Keratinocyte (primary cell): ENCODE measurements at regions not wholly inside any gene's neighbourhood (a gene's known extent, or its start where the extent isn't known, plus 50 kb on each side); places are given as distances from the start of the nearest gene placed in this dataset.

Source experiments
- DNase-seq: peaks from one replicate; pipeline ENCODE4 v3.0.0-alpha.2; 2011; ENCODE audit warnings: low read depth, missing footprints, low spot score
- FAIRE-seq: peaks from 2 replicates; lab custom pipeline; 2011; peaks lifted over from hg19 to GRCh38; lab: Jason Lieb, UNC
- H2AFZ ChIP-seq: 2 replicates; pipeline ENCODE4 v1.6.0; 2012; ENCODE audit warnings: low read length, control low read depth, inconsistent platforms; ENCODE audit not compliant: control insufficient read depth
- H3K27ac ChIP-seq: 2 replicates; pipeline ENCODE4 v1.5.1; 2011; ENCODE audit warnings: low read length; ENCODE audit not compliant: control insufficient read depth, insufficient read depth
- H3K27me3 ChIP-seq: 3 replicates; pipeline ENCODE4 v1.6.0; 2011; ENCODE audit warnings: low read length; ENCODE audit not compliant: control insufficient read depth, insufficient read depth; ENCODE audit errors: extremely low read depth
- H3K36me3 ChIP-seq, 2 experiments: 2 replicates in 1 of 2; 3 replicates in 1 of 2; pipeline ENCODE4 v1.5.1; 2011; ENCODE audit warnings: low read length in 2 of 2, mild to moderate bottlenecking in 1 of 2; ENCODE audit not compliant: control insufficient read depth in 2 of 2, insufficient read depth in 2 of 2; ENCODE audit errors: extremely low read depth in 1 of 2
- H3K4me1 ChIP-seq: 3 replicates; pipeline ENCODE4 v1.5.1; 2011; ENCODE audit warnings: low read length; ENCODE audit not compliant: control insufficient read depth, insufficient read depth; ENCODE audit errors: extremely low read depth
- H3K4me2 ChIP-seq: 3 replicates; pipeline ENCODE4 v1.6.0; 2011; ENCODE audit warnings: low read depth, low read length; ENCODE audit not compliant: control insufficient read depth, insufficient read depth; ENCODE audit errors: extremely low read depth
- H3K4me3 ChIP-seq, 3 experiments: fragments of 200-600 bp in 1 of 3; sonication (generic) in 1 of 3; 2 replicates in 2 of 3; 3 replicates in 1 of 3; pipeline ENCODE4 v1.5.1; 2011 to 2016; ENCODE audit warnings: low read length in 3 of 3, mild to moderate bottlenecking in 3 of 3, control low read depth in 2 of 3, inconsistent platforms in 1 of 3, low read depth in 1 of 3, mixed read lengths in 1 of 3, mixed run types in 1 of 3, moderate library complexity in 1 of 3; ENCODE audit not compliant: control insufficient read depth in 2 of 3, insufficient read depth in 2 of 3; ENCODE audit errors: extremely low read depth in 1 of 3
- H3K79me2 ChIP-seq: 2 replicates; pipeline ENCODE4 v1.6.0; 2012; ENCODE audit warnings: low read length; ENCODE audit not compliant: control insufficient read depth, insufficient read depth
- H3K9ac ChIP-seq: 3 replicates; pipeline ENCODE4 v1.6.0; 2011; ENCODE audit warnings: low read length; ENCODE audit not compliant: control insufficient read depth, insufficient read depth; ENCODE audit errors: extremely low read depth
- H3K9me1 ChIP-seq: 3 replicates; pipeline ENCODE4 v1.6.0; 2011; ENCODE audit warnings: low read length; ENCODE audit not compliant: control insufficient read depth, insufficient read depth; ENCODE audit errors: extremely low read depth
- H3K9me3 ChIP-seq: 2 replicates; pipeline ENCODE4 v1.5.1; 2012; ENCODE audit warnings: low read depth, low read length; ENCODE audit not compliant: control insufficient read depth
- H4K20me1 ChIP-seq: 3 replicates; pipeline ENCODE4 v1.6.0; 2011; ENCODE audit warnings: low read length; ENCODE audit not compliant: control insufficient read depth, insufficient read depth; ENCODE audit errors: extremely low read depth
- CTCF ChIP-seq, 3 experiments: IDR thresholded peaks in 1 of 3; conservative IDR thresholded peaks in 1 of 3; optimal IDR thresholded peaks in 1 of 3; 2 replicates in 2 of 3; 3 replicates in 1 of 3; pipeline versions ENCODE3 to v1.5.1; 2011; ENCODE audit warnings: low read length in 3 of 3, mild to moderate bottlenecking in 3 of 3, moderate library complexity in 2 of 3, control low read depth in 1 of 3, inconsistent platforms in 1 of 3; ENCODE audit not compliant: insufficient read depth in 2 of 3; ENCODE audit errors: extremely low read depth in 1 of 3
- EZH2 ChIP-seq: IDR thresholded peaks from one replicate; pipeline ENCODE4 v1.6.1; 2012; ENCODE audit warnings: inconsistent platforms, mild to moderate bottlenecking, low read length, moderate library complexity
- dilution Hi-C: fragments of 300-500 bp; cut with MboI; formaldehyde crosslinking; loops from one replicate; pipeline ENCODE4 v1.7.0; 2020; ENCODE audit warnings: low sequenced_read_pairs; ENCODE audit not compliant: extremely low pct_ligation_motif_present

DNA sequence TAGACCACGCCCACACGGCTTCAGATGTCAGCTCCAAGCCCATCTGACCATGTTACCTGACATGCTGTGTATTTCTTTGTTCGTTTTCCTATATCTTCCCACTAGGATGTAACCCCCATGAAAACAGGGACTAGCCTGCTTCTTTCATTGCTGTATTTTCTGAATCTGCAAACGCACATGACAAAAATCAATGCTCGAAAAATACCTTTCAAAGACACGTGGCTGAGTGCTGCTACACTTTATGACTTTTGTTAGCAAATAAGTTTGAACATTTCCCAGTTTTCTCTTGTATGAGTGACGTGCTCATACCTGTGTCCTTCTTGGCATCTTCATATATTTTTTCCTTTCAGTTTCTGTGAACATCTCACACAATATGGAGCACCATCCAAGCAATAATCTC lies 181.3 kb upstream of the IRX1 start:
- H3K9me1 ChIP-seq: no peaks in the 10 kb centered on the region
- H3K4me3 ChIP-seq: no peak overlapping the region
- no peaks in the 10 kb centered on the region for H3K79me2 ChIP-seq
- dilution Hi-C loops: no loop called here
- no peaks in the 10 kb centered on the region for H3K27me3 ChIP-seq
- TF ChIP-seq EZH2 (no peak), CTCF (optimal IDR thresholded peaks at IDR 0.05 in 1 of 3, IDR thresholded peaks at IDR 0.05 in 1 of 3, conservative IDR thresholded peaks at IDR 0.05 in 1 of 3; ENCODE audit: extremely low read depth in 1 of 3, insufficient read depth in 2 of 3, low read length in 3 of 3) (no peak)
- H2AFZ ChIP-seq: no peak overlapping the region
- H3K9ac ChIP-seq: no peak overlapping the region
- no peaks in the 10 kb centered on the region for H4K20me1 ChIP-seq
- no peak overlapping the region for H3K27ac ChIP-seq
- FAIRE-seq (no peak), DNase-seq (no peak)
- H3K4me1 ChIP-seq: no peaks in the 10 kb centered on the region
- H3K36me3 ChIP-seq: no peaks in the 10 kb centered on the region
- no peak overlapping the region for H3K4me2 ChIP-seq
- no peaks in the 10 kb centered on the region for H3K9me3 ChIP-seq

GRCh38 chr5:3412146-3412545 lies 183.5 kb upstream of the IRX1 start:
- no peak overlapping the region for H3K4me2 ChIP-seq
- dilution Hi-C loops: no loop called here

More at GRCh38 chr5:3412146-3412545, 183.5 kb upstream of the IRX1 start:
- Histone ChIP-seq H4K20me1 (no peaks in the 10 kb centered on the region), H2AFZ (no peak overlapping the region), H3K4me1 (no peaks in the 10 kb centered on the region), H3K4me3 (no peak overlapping the region), H3K27ac (no peak overlapping the region), H3K36me3 (no peaks in the 10 kb centered on the region), H3K79me2 (no peaks in the 10 kb centered on the region), H3K27me3 (no peaks in the 10 kb centered on the region), H3K9me3 (no peaks in the 10 kb centered on the region), H3K9me1 (no peaks in the 10 kb centered on the region), H3K9ac (no peak overlapping the region)
- DNase-seq (no peak), FAIRE-seq (no peak)
- no peak for TF ChIP-seq CTCF (optimal IDR thresholded peaks at IDR 0.05 in 1 of 3, IDR thresholded peaks at IDR 0.05 in 1 of 3, conservative IDR thresholded peaks at IDR 0.05 in 1 of 3; ENCODE audit: extremely low read depth in 1 of 3, insufficient read depth in 2 of 3, low read length in 3 of 3)
- no peak for TF ChIP-seq EZH2
